Smooth muscle cell (in vitro differentiated cells): ENCODE measurements at regions not wholly inside any gene's neighbourhood (a gene's known extent, or its start where the extent isn't known, plus 50 kb on each side); places are given as distances from the start of the nearest gene placed in this dataset.

Experiments used
- DNase-seq: peaks from one replicate; lab custom pipeline; 2025; ENCODE audit not compliant: unreplicated experiment; lab: John Stamatoyannopoulos, UW
- H2AFZ ChIP-seq: fragments of 200-600 bp; sonication (generic); 2 replicates; pipeline ENCODE4 v1.6.0; 2016; ENCODE audit warnings: antibody characterized with exemption, low read depth, mild to moderate bottlenecking
- H3F3A ChIP-seq: fragments of 200-600 bp; sonication (generic); 2 replicates; pipeline ENCODE4 v1.6.0; 2017; ENCODE audit warnings: antibody characterized with exemption, low read depth
- H3K27ac ChIP-seq: fragments of 200-600 bp; sonication (generic); 2 replicates; pipeline ENCODE4 v1.5.1; 2016; ENCODE audit warnings: low read depth, mild to moderate bottlenecking
- H3K27me3 ChIP-seq: fragments of 200-600 bp; sonication (generic); 2 replicates; pipeline ENCODE4 v1.6.1; 2016; ENCODE audit warnings: low read depth, mild to moderate bottlenecking
- H3K36me3 ChIP-seq: fragments of 200-600 bp; sonication (generic); 2 replicates; pipeline ENCODE4 v1.5.1; 2016; ENCODE audit warnings: low read depth
- H3K4me1 ChIP-seq: fragments of 200-600 bp; sonication (generic); 2 replicates; pipeline ENCODE4 v1.5.1; 2016; ENCODE audit warnings: low read depth
- H3K4me2 ChIP-seq: fragments of 200-600 bp; sonication (generic); 2 replicates; pipeline ENCODE4 v1.6.0; 2016; ENCODE audit warnings: mild to moderate bottlenecking
- H3K4me3 ChIP-seq: fragments of 200-600 bp; sonication (generic); 2 replicates; pipeline ENCODE4 v1.5.1; 2016; ENCODE audit warnings: mild to moderate bottlenecking
- H3K79me2 ChIP-seq: fragments of 200-600 bp; sonication (generic); 2 replicates; pipeline ENCODE4 v1.6.0; 2016; ENCODE audit warnings: low read depth, mild to moderate bottlenecking
- H3K9ac ChIP-seq: fragments of 200-600 bp; sonication (generic); 2 replicates; pipeline ENCODE4 v1.6.0; 2016; ENCODE audit warnings: low read depth
- H3K9me3 ChIP-seq: fragments of 200-600 bp; sonication (generic); replicated peaks from 2 replicates; pipeline ENCODE4 v1.5.1; 2016; ENCODE audit warnings: low read depth
- H4K20me1 ChIP-seq: fragments of 200-600 bp; sonication (generic); 2 replicates; pipeline ENCODE4 v1.6.0; 2016; ENCODE audit warnings: low read depth
- WGBS: methylation state at CpG from one replicate; pipeline ENCODE4 v1.1.7; 2016; ENCODE audit warnings: low lambda C conversion rate; 5-methylcytosine and 5-hydroxymethylcytosine counted together
- TF ChIP-seq, protein P1 (sequence below): fragments of 200-600 bp; sonication (generic); IDR thresholded peaks from 2 replicates; pipeline ENCODE4 v1.5.1; 2017; ENCODE audit warnings: borderline replicate concordance, mild to moderate bottlenecking, antibody characterized with exemption; ENCODE audit not compliant: insufficient read depth, poor library complexity, severe bottlenecking

DNA sequence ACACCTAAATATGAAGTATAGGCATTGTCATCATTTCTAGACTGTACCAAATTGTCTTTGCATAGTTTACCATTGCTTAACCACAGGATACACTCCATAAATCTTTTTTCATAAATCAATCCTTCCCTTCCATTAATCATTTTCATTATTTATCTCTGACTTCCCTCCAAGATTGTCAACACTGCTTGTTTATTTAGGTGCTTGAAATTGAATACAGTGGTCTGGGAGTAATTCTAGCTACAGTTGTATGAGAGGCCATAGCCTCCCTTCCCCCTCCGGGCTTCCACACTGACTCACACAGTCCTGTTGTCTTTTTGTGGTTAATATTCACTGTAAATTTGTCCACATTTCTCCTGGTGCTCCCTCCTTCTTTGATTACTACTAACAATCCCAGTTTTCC is 114.2 kb upstream of the ARID2 start:
- TF ChIP-seq, protein P1, sequence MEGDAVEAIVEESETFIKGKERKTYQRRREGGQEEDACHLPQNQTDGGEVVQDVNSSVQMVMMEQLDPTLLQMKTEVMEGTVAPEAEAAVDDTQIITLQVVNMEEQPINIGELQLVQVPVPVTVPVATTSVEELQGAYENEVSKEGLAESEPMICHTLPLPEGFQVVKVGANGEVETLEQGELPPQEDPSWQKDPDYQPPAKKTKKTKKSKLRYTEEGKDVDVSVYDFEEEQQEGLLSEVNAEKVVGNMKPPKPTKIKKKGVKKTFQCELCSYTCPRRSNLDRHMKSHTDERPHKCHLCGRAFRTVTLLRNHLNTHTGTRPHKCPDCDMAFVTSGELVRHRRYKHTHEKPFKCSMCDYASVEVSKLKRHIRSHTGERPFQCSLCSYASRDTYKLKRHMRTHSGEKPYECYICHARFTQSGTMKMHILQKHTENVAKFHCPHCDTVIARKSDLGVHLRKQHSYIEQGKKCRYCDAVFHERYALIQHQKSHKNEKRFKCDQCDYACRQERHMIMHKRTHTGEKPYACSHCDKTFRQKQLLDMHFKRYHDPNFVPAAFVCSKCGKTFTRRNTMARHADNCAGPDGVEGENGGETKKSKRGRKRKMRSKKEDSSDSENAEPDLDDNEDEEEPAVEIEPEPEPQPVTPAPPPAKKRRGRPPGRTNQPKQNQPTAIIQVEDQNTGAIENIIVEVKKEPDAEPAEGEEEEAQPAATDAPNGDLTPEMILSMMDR: no peak
- Histone ChIP-seq H3K27me3 (no peaks in the 10 kb centered on the region), H3K36me3 (no peaks in the 10 kb centered on the region), H3K27ac (no peak overlapping the region), H3K9ac (no peak overlapping the region), H2AFZ (no peak overlapping the region), H3F3A (no peaks in the 10 kb centered on the region), H3K4me3 (no peak overlapping the region), H4K20me1 (no peaks in the 10 kb centered on the region), H3K9me3 (no peaks in the 10 kb centered on the region), H3K79me2 (no peaks in the 10 kb centered on the region), H3K4me2 (peak overlapping the region; percentile 50), H3K4me1 (peaks cover 4% of the 10 kb centered on the region)
- no peak for DNase-seq
- 21% methylated on average over 1 of the region's 1 CpG for WGBS

DNA sequence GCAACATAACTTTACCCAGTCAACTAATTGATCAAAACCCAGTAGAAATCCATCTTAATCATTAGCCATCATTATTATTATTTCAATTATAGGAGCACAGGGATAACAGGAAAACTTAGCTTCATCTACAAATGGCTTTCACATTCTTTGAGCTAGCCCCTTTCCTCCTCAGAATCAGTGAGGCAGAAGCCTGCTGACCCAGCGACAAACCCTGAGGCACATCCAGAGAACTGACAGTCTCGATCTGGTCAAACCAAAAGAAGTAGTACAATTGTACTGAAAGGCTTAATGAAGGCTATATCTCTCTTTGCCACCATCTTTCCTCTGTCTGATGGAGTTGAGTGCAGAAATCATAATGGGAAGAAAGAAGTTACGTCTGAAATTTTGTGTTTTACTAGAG is 109.8 kb upstream of the ARID2 start:
- H3K4me3 ChIP-seq: no peak overlapping the region
- H3K4me1 ChIP-seq: peaks cover 4% of the 10 kb centered on the region
- H3K79me2 ChIP-seq: no peaks in the 10 kb centered on the region
- H3F3A ChIP-seq: no peaks in the 10 kb centered on the region
- 89% methylated on average over 3 of the region's 3 CpGs for WGBS
- DNase-seq: no peak
- no peak overlapping the region for H3K27ac ChIP-seq
- H3K36me3 ChIP-seq: no peaks in the 10 kb centered on the region
- no peaks in the 10 kb centered on the region for H4K20me1 ChIP-seq
- TF ChIP-seq, protein P1: no peak
- H3K4me2 ChIP-seq: no peak overlapping the region
- H2AFZ ChIP-seq: no peak overlapping the region
- H3K27me3 ChIP-seq: no peaks in the 10 kb centered on the region
- H3K9ac ChIP-seq: no peak overlapping the region
- no peaks in the 10 kb centered on the region for H3K9me3 ChIP-seq

DNA sequence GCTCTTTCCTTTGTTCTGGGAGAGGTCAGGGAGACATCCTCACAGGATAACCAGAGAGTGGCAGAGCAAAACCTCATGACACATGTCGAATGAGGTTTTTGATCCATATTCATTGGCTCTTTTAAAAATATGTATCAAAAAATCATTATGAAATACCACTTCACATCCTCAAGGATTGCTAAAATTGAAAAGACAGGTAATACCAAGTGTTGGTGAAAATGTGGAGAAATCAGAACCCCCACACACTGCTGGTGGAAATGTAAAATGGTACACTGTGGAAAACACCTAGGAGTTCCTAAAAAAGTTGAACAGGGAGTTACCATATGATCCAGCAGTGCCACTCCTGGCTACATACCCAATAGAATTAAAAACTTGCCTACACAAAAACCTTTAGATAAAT is 107.8 kb upstream of the ARID2 start:
- H3K79me2 ChIP-seq: no peaks in the 10 kb centered on the region
- no peaks in the 10 kb centered on the region for H3K4me1 ChIP-seq
- H2AFZ ChIP-seq: no peak overlapping the region
- TF ChIP-seq, protein P1: no peak
- no peak for DNase-seq
- no peaks in the 10 kb centered on the region for H3K9me3 ChIP-seq
- no peak overlapping the region for H3K27ac ChIP-seq
- no peaks in the 10 kb centered on the region for H3F3A ChIP-seq
- no peaks in the 10 kb centered on the region for H4K20me1 ChIP-seq
- 100% methylated on average over 1 of the region's 1 CpG for WGBS
- H3K27me3 ChIP-seq: no peaks in the 10 kb centered on the region
- no peak overlapping the region for H3K4me2 ChIP-seq
- no peaks in the 10 kb centered on the region for H3K36me3 ChIP-seq
- H3K4me3 ChIP-seq: no peak overlapping the region
- H3K9ac ChIP-seq: no peak overlapping the region

DNA sequence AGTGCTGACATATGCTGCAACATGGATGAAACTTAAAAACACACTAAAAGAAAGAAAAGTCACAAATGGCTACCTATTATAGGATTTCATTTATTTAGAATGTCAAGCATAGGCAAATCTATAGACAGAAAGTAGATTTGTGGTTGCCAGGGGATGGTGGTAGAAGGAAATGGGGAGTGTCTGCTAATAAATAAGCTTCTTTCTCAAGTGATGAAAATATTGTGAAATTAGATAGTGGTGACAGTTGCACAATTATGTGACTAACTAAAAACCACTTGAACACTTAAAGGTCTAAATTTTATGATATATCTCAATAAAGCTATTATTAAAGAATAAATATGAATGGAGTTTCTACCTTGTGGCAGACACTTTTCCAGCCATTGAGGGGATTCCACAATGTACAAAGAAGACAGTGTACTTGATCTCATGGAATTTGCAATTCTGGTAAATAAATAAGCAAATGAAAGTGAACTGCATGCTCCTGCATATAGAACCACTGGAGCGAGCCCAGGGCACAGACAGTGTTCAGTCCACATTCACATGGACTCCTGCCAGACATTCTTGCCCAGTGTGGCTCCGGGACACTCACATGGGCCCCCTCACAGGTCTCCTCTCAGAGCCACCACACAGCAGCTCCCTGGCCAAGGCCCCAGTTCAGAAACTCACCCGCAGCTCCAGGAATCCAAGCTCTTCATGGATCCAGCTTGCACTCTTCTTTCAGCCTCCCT is 107.1 kb upstream of the ARID2 start:
- Histone ChIP-seq H3K27me3 (no peaks in the 10 kb centered on the region), H3K27ac (no peak overlapping the region), H3K4me3 (no peak overlapping the region), H3F3A (no peaks in the 10 kb centered on the region), H3K4me2 (no peak overlapping the region), H3K9ac (no peak overlapping the region), H3K4me1 (no peaks in the 10 kb centered on the region), H2AFZ (no peak overlapping the region), H4K20me1 (no peaks in the 10 kb centered on the region), H3K36me3 (no peaks in the 10 kb centered on the region), H3K79me2 (no peaks in the 10 kb centered on the region), H3K9me3 (no peaks in the 10 kb centered on the region)
- DNase-seq: no peak
- 85% methylated on average over 3 of the region's 3 CpGs for WGBS
- TF ChIP-seq, protein P1: no peak
